CD4-positive, alpha-beta T cell treated with Interleukin-4 for 4 hours (primary cell): ENCODE measurements at regions not wholly inside any gene's neighbourhood (a gene's known extent, or its start where the extent isn't known, plus 50 kb on each side); places are given as distances from the start of the nearest gene placed in this dataset.
A peak's percentile ranks its signal among the peaks of the same experiment; 100 is the strongest.
"Not testable (repeated sequence)": the region's sequence is repeated elsewhere in the genome, so short reads cannot be mapped to it uniquely, and the experiment has no call there.

Experiments used
- DNase-seq: peaks from one replicate; pipeline ENCODE4 v3.0.0-alpha.2; 2020

GRCh38 chr11:110347660-110348059, 51.2 kb upstream of the RDX start:
- DNase-seq = no peak

- DNase-seq = peak; percentile 3
Measured at GRCh38 chr11:110349138-110349996, 53.0 kb upstream of the RDX start.

GRCh38 chr11:110349997-110350383, 53.6 kb upstream of the RDX start:
- not testable (repeated sequence) for DNase-seq

DNA sequence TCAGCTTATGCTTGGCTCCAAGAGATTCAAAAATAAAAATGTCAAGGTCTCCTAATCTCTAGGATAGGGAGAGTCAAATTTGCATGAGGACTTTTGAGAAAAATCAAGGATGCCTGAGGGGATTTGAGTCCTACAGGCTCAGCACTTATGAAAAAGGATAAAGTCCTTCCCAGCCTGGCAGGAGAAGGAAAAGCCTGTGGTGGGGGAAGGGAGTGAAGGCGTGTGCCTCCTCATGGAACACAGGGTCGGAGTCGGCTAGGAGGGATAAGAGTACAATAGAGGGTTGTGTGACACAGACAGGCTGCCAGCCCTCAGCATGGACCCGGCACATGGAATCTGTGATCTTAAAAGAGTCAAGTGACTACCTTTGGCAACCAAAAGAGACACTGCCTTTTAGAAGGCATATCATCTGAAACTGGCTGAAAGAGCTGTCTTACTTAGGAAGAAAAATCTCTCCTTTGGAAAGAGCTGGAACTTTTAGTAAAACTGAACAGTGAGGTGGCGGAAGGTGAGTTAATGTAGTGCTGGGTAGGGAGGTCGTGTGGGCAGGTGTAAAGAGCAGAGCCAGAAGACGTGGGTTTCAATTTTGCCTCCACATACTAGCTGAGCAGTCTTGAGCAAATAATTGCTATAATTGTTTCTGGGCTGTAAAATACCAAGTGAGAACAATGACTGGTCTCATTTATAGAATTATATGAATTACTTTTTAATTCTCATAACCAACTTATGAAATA, 58.8 kb upstream of the RDX start:
- no peak for DNase-seq

DNA sequence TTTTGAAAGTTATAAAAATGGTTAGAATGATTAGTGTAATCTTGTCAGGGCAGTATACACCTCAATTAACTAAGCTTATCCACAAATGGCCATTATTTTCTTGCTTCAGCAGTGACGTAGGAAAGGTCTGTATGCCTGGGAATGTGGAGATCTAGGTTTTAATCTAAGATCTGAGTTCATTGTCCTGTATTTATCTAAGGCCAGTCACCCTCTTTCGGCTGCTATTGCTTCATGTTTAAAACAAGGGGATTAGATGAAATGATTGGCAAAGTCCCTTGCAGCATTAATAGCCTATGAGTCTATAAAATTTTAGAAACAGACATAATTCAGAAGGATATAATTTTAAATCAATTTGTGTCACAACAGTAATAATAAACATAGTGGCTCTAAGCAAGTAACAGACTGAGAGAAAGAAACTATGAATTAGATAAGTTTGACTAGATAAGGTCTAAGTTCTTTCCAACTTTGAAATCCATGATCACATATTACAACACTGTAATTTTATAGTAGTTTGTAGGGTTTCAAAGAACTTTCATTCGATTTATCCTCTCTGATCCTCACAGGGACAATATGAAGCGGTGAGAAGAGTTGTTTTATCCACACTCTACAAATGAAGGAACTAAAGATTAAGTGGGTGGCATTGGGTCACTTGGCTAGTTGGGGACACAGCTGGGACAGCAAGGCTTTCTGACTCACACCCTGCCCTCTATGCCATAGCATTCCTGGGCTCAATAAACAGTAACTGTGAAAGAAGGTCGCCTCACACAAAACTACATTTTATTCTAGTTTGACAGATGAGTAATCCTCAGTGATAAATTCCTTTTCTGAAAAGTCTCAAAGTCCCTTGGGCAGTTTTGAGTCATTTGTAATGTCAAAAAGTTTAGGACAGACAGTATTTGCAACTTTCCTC, 60.6 kb upstream of the RDX start:
- no peak for DNase-seq

GRCh38 chr11:110358336-110358735, 61.9 kb upstream of the RDX start:
- DNase-seq = no peak

GRCh38 chr11:110360781-110361408, 64.5 kb upstream of the RDX start:
- not testable (repeated sequence) for DNase-seq

DNA sequence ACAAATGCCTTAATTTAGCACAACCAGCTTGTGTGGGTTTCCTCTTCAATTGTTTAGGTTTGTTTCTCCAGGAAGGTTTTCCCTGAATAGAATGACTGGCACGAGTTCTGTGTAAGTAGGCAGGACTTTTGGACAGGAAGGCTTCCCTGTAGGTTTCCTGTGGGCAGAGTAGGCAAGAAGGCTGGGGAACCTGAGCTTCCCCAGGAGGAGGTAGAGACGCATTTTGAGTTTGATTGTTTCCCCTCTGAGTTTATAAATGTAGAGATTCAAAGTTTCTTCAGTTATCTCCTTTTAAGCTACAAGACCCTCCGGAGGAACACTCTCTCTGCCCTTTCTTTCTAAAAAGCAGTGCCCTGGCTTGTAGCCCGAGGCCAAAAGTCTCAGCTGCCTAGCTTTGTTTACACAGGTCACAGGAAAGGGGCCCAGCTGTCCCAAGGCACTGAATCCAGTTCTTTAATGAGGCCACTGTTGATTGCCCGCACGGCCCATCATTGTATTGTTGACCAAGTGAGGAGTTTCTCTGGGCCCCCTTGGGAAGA, 66.6 kb upstream of the RDX start:
- no peak for DNase-seq

GRCh38 chr11:110366291-110366690, 63.5 kb upstream of the FDX1 start:
- no peak for DNase-seq

DNA sequence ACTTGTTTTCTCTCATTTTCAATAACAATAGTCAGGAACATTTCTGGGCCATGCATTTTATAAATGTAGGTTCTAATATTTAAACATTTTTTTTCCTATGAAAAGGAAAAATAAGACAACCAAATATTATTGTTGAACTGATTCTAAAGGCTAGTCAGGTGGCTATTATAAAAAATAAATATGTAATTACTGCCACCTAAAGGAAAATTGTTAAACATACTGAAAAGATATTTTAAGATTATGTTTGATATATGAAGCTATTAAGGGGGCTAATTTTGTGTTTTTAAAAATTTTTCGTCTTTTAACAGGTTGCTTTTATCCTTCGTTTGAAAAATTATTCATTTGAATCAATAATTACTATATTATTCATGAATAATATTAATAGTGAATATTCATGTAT, 62.2 kb upstream of the FDX1 start:
- no peak for DNase-seq

DNA sequence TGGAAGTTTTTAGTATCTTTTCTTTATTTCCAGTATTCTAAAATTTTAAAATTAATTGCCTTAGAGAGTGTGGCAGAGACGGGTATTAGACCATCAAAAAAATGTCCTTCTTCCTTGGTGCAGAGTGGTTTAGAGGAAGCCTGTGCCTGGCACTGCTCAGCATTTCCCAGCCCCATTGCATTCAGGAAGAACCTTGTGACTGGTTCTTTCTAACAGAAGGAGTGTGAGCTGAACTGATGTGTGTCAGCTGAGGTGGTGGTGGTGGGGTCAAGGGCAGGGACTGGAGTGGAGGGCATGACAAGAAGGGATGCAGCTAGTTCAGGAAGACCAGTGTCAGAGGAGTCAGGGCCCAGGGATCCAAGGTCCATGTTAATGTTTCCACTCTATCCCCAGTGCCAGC, 58.7 kb upstream of the FDX1 start:
- DNase-seq = no peak

- DNase-seq = no peak
Measured at GRCh38 chr11:110373051-110373702, 56.6 kb upstream of the FDX1 start.

GRCh38 chr11:110374921-110375320, 54.8 kb upstream of the FDX1 start:
- no peak for DNase-seq

GRCh38 chr11:110375351-110375750, 54.4 kb upstream of the FDX1 start:
- no peak for DNase-seq

- DNase-seq = no peak
Measured at GRCh38 chr11:110376021-110376420, 53.7 kb upstream of the FDX1 start.

- peak; percentile 48 for DNase-seq
Measured at GRCh38 chr11:110376711-110377324, 52.9 kb upstream of the FDX1 start.

DNA sequence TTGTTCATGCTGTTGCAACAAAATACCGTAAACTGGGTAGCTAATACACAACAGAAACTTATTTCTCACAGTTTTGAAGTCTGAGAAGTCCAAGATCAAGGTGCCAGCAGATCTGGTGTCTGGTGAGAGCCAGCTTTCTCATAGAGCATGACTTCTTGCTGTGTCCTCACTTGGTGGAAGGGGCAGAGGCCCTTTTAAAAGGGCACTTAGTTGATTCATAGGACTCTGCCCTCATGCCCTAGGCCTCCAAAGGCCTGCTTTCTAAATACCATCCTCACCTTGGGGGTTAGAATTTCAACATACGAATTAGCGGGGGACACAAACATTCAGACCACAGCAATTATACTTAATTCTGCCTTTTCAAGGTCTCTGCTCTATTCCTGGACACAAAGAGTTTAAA, 52.3 kb upstream of the FDX1 start:
- no peak for DNase-seq

GRCh38 chr11:110379261-110379660, 50.5 kb upstream of the FDX1 start:
- DNase-seq = no peak

DNA sequence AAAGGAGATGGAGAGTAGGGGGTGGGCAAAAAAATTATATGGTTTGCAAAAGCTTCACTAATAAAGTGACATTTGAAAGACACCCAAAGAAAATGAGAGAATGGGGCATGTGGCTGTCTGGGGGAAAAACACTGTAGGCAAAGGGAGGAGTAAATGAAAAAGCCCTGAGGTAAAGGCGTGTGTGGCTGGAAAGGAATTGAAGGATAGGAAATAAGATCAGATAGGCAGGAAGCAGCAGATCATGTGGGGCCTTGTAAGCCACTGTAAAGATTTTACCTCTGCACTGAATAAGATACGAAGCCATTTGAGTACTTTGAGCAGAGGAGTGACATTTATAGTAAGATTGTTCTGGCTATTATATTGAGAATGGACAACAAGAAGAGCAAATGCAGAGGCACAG, 49.8 kb upstream of the FDX1 start:
- no peak for DNase-seq
